ENCODE measurements at regions not wholly inside any gene's neighbourhood (a gene's known extent, or its start where the extent isn't known, plus 50 kb on each side); places are given as distances from the start of the nearest gene placed in this dataset.

DNA sequence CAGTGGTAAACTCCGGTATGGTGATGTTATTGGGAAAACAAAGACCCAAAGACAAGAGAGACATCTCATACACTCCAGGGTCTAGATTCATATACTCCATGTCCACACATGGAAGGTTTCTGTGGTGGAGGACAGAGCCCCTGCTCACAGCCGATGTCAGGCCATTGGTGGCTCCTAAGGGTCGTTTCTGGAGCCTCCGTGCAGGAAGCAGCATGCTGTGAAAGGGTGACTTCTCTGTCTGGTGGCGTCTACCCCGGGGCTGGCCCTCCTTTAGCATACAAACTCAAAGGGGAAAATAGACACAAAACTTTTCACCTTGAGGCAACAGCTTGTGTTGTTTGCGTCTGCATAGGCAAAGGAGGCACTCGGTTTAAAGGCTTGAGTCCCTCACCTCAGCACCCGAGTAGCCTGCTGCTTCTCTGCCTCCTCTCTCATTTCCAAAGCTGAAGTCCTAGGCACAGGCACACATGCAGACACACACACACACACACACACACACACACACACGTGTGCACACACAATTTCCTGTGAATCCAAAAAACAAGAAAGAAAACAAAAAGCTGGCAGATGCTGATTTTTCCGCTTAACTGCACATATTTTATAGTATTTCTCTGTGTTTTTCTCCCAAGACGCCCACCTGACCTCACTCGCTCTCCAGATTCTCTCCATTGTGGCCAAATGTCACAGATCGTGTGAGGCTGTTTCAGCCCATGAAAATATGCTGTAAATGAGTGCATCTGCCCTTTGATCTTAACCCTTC lies 601.4 kb upstream of the MGMT start:
- no peak for TF ChIP-seq POLR2AphosphoS5 (IDR thresholded peaks at IDR 0.05; ENCODE audit: low read depth, low read length)
- TF ChIP-seq JUND (IDR thresholded peaks at IDR 0.05), result no peak
- TF ChIP-seq, protein P1, sequence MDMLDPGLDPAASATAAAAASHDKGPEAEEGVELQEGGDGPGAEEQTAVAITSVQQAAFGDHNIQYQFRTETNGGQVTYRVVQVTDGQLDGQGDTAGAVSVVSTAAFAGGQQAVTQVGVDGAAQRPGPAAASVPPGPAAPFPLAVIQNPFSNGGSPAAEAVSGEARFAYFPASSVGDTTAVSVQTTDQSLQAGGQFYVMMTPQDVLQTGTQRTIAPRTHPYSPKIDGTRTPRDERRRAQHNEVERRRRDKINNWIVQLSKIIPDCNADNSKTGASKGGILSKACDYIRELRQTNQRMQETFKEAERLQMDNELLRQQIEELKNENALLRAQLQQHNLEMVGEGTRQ (IDR thresholded peaks at IDR 0.05; ENCODE audit: borderline replicate concordance, low read depth, low read length), result no peak
- no peak for TF ChIP-seq TAF1 (IDR thresholded peaks at IDR 0.05; ENCODE audit: borderline replicate concordance, low read depth, low read length)
- no peak for TF ChIP-seq MXI1 (IDR thresholded peaks at IDR 0.05; ENCODE audit: low read depth, low read length)
- no peak for TF ChIP-seq EZH2phosphoT487 (IDR thresholded peaks at IDR 0.05; ENCODE audit: borderline replicate concordance, low read depth)
- no peak for TF ChIP-seq NRF1 (IDR thresholded peaks at IDR 0.05; ENCODE audit: low read depth, low read length)
- no peak for TF ChIP-seq TEAD4 (IDR thresholded peaks at IDR 0.05; ENCODE audit: borderline replicate concordance, insufficient read depth)
- TF ChIP-seq TCF12 (IDR thresholded peaks at IDR 0.05), result no peak
- TF ChIP-seq CHD2 (IDR thresholded peaks at IDR 0.05; ENCODE audit: low read length, partially characterized antibody), result no peak
- TF ChIP-seq RCOR1 (IDR thresholded peaks at IDR 0.05; ENCODE audit: low read length), result no peak
- TF ChIP-seq MEF2A (IDR thresholded peaks at IDR 0.05; ENCODE audit: borderline replicate concordance, low read depth), result no peak
- no peak overlapping the region for H3K27ac ChIP-seq (ENCODE audit: low read depth in 2 of 2, low read length in 1 of 2)
- ChIA-PET CTCF (interaction anchor here (0.9 kb wide), 1 partner anchor 31 kb away, joined by 3 read pairs; no protein-coding TSS in a partner anchor), POLR2A (no interaction called here)
- WGBS (ENCODE audit: low lambda C conversion rate), result 34% methylated on average over 10 of the region's 14 CpGs
- H3K27me3 ChIP-seq (ENCODE audit: insufficient read depth), result no peaks in the 10 kb centered on the region
- no peak overlapping the region for H3K4me2 ChIP-seq
- H4K20me1 ChIP-seq (ENCODE audit: insufficient read depth), result no peaks in the 10 kb centered on the region
- no peaks in the 10 kb centered on the region for H3F3A ChIP-seq (replicated peaks; ENCODE audit: insufficient read depth)
- H3K79me2 ChIP-seq (ENCODE audit: insufficient read depth), result no peaks in the 10 kb centered on the region
- H3K9me2 ChIP-seq, result no peaks in the 10 kb centered on the region
- no peak overlapping the region for H3K9ac ChIP-seq
- no peak overlapping the region for H2AFZ ChIP-seq (ENCODE audit: low read depth)
- no peaks in the 10 kb centered on the region for H3K9me3 ChIP-seq
- H3K36me3 ChIP-seq (replicated peaks in 1 of 2; ENCODE audit: control insufficient read depth in 1 of 2, insufficient read depth in 2 of 2, low read length in 1 of 2), result no peaks in the 10 kb centered on the region
- DNase-seq, result no peak
- no peaks in the 10 kb centered on the region for H3K4me1 ChIP-seq (ENCODE audit: control insufficient read depth in 1 of 2, insufficient read depth in 2 of 2, low read depth in 1 of 2, low read length in 1 of 2)
- H3K4me3 ChIP-seq (ENCODE audit: low read depth in 2 of 2, low read length in 1 of 2), result no peak overlapping the region

DNA sequence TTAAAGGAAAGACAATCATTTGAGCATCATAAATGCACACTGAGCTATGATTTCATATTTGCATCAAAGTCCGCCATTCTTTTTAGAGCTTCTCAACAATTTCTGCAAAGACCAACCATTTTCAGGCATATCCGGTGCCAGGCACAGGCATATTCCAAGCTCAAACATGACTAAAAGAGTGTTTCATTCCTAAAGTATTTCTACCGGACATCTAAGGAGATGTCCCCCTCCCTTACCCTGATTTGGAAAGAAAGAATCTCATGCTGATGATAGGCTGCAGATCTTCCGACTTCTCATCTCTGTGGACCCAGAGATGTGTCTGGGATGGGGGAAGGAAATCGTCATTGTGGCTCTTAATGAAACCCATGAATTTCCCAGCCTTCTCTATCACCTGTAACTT lies 600.5 kb upstream of the MGMT start:
- Histone ChIP-seq H3K27ac (ENCODE audit: low read depth in 2 of 2, low read length in 1 of 2) (no peak overlapping the region), H2AFZ (ENCODE audit: low read depth) (no peak overlapping the region), H3K4me3 (ENCODE audit: low read depth in 2 of 2, low read length in 1 of 2) (no peak overlapping the region), H3K36me3 (replicated peaks in 1 of 2; ENCODE audit: control insufficient read depth in 1 of 2, insufficient read depth in 2 of 2, low read length in 1 of 2) (no peaks in the 10 kb centered on the region), H3K9ac (no peak overlapping the region), H3K9me3 (no peaks in the 10 kb centered on the region), H3K27me3 (ENCODE audit: insufficient read depth) (no peaks in the 10 kb centered on the region), H4K20me1 (ENCODE audit: insufficient read depth) (no peaks in the 10 kb centered on the region), H3K9me2 (no peaks in the 10 kb centered on the region), H3K4me2 (no peak overlapping the region), H3K79me2 (ENCODE audit: insufficient read depth) (no peaks in the 10 kb centered on the region), H3F3A (replicated peaks; ENCODE audit: insufficient read depth) (no peaks in the 10 kb centered on the region), H3K4me1 (ENCODE audit: control insufficient read depth in 1 of 2, insufficient read depth in 2 of 2, low read depth in 1 of 2, low read length in 1 of 2) (no peaks in the 10 kb centered on the region)
- WGBS (ENCODE audit: low lambda C conversion rate), result 21% methylated on average over 5 of the region's 5 CpGs
- ChIA-PET CTCF (interaction anchor here (0.9 kb wide), 1 partner anchor 32 kb away, joined by 3 read pairs; no protein-coding TSS in a partner anchor), POLR2A (no interaction called here)
- DNase-seq, result no peak
- TF ChIP-seq TCF12 (IDR thresholded peaks at IDR 0.05), result no peak
- TF ChIP-seq SIN3A (IDR thresholded peaks at IDR 0.05; ENCODE audit: borderline replicate concordance, low read depth, low read length), result no peak
- TF ChIP-seq RXRA (IDR thresholded peaks at IDR 0.05; ENCODE audit: borderline replicate concordance, low read depth), result no peak
